ENCODE measurements at regions not wholly inside any gene's neighbourhood (a gene's known extent, or its start where the extent isn't known, plus 50 kb on each side); places are given as distances from the start of the nearest gene placed in this dataset.

DNA sequence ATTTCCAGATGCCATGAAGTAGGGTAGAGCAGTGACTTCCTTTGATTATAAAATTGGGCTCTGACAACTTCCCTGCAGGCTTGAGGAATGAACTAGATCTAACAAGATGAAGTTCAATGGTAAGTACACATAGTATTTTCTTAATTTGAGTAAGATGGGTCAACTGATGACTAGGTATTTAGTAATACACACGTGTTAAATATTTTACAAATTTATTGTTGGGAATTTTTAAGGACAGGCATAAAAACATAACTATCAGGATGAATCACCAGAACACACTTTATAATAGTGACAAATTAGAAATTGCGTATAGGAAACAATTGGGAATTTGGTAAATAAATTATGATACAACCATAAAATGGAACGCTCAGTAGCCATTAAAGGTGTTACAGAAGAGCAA is 762.4 kb upstream of the SLC35B3 start:
- no peak overlapping the region for H3K4me3 ChIP-seq (replicated peaks; ENCODE audit: low read depth, low read length)
- TF ChIP-seq, protein P1, sequence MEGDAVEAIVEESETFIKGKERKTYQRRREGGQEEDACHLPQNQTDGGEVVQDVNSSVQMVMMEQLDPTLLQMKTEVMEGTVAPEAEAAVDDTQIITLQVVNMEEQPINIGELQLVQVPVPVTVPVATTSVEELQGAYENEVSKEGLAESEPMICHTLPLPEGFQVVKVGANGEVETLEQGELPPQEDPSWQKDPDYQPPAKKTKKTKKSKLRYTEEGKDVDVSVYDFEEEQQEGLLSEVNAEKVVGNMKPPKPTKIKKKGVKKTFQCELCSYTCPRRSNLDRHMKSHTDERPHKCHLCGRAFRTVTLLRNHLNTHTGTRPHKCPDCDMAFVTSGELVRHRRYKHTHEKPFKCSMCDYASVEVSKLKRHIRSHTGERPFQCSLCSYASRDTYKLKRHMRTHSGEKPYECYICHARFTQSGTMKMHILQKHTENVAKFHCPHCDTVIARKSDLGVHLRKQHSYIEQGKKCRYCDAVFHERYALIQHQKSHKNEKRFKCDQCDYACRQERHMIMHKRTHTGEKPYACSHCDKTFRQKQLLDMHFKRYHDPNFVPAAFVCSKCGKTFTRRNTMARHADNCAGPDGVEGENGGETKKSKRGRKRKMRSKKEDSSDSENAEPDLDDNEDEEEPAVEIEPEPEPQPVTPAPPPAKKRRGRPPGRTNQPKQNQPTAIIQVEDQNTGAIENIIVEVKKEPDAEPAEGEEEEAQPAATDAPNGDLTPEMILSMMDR (IDR thresholded peaks at IDR 0.05; ENCODE audit: low read depth, low read length, missing control alignments): no peak

DNA sequence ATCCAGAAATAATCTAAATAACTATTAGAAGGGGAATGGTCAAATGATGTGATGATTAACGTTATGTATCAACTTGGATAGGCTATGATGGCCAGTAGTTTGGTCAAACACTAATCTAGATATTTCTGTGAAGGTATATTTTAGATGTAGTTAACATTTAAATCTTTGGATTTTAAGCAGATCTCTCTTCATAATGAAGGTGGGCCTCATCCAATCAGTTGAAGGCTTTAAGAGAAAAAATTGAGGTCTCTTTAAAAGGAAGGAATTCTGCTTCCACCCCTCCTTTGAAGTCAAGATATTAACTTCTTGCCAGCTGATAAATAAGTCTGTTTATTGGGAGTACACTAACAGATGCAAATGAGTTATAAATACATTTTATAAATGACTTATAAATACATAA is 760.0 kb upstream of the SLC35B3 start:
- TF ChIP-seq, protein P1 (IDR thresholded peaks at IDR 0.05; ENCODE audit: low read depth, low read length, missing control alignments): no peak
- no peak overlapping the region for H3K4me3 ChIP-seq (replicated peaks; ENCODE audit: low read depth, low read length)
- DNase-seq (ENCODE audit: extremely low read depth, low read depth): no peak

More for the DNA sequence above, 762.4 kb upstream of the SLC35B3 start:
- DNase-seq (ENCODE audit: extremely low read depth, low read depth): no peak

DNA sequence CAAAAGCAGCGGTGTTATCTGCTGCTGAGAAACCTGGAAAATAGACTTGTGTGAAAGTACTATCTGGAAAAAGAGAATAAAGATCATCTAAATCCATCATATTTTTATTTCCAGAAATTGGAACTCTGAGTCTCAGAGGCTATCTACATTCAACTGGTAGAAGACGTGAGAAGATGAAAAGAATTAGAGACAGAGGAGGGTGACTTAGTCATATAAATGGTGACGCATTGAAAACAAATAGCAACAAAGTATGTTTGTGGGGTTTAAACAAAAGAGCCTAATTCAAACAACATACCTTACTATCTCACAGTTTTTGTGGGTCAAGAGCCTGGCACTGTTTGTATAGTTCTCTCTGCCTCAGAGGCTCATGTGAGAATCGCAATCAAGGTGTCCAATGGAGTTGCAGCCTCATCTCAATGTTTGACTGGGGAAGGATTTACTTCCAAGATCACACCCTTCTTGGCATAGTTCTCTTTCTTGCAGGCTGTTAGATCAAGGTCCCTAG is 757.1 kb upstream of the SLC35B3 start:
- TF ChIP-seq, protein P1 (IDR thresholded peaks at IDR 0.05; ENCODE audit: low read depth, low read length, missing control alignments): no peak
- DNase-seq (ENCODE audit: extremely low read depth, low read depth): no peak
- no peak overlapping the region for H3K4me3 ChIP-seq (replicated peaks; ENCODE audit: low read depth, low read length)

DNA sequence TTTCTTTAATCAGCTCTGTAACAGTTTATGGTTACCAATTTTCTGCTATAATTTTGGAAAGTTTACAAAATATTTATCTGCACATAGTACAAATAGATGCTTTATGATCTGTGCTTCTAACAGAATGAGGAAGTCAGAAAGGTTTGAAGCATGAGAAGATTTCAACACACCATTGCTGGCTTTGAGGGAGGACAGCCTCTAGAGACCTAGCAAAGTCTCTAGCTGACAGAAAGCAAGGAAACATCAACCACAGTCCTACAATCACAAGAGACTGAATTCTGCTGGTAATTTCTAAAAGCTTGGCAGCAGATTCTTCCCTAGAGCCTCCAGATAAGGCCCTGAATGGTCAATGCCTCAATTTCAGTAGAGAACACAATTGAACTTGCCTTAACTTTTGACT is 750.8 kb upstream of the SLC35B3 start:
- TF ChIP-seq, protein P1 (IDR thresholded peaks at IDR 0.05; ENCODE audit: low read depth, low read length, missing control alignments): no peak
- no peak overlapping the region for H3K4me3 ChIP-seq (replicated peaks; ENCODE audit: low read depth, low read length)
- DNase-seq (ENCODE audit: extremely low read depth, low read depth): no peak

DNA sequence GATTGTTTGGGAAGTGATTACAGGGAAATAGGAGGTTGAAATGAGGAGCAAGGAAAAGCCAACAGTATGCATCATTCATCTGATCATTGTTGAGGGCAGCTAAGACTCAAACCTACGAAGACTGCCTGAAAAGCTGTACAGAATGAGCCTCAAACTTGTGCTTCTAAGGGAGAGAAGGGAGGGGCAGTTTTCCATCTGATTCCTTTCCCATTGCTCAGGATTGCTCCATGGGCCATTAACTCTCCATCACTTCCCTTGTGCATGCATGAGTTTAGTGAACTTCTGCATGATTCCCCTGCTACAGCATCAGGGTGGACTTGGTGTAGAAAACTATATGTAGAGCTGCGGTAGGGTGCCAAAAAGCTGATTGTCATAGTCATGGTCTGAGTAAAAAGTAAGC is 742.7 kb upstream of the SLC35B3 start:
- no peak for DNase-seq (ENCODE audit: extremely low read depth, low read depth)
- H3K4me3 ChIP-seq (replicated peaks; ENCODE audit: low read depth, low read length): no peak overlapping the region
- TF ChIP-seq, protein P1 (IDR thresholded peaks at IDR 0.05; ENCODE audit: low read depth, low read length, missing control alignments): no peak

DNA sequence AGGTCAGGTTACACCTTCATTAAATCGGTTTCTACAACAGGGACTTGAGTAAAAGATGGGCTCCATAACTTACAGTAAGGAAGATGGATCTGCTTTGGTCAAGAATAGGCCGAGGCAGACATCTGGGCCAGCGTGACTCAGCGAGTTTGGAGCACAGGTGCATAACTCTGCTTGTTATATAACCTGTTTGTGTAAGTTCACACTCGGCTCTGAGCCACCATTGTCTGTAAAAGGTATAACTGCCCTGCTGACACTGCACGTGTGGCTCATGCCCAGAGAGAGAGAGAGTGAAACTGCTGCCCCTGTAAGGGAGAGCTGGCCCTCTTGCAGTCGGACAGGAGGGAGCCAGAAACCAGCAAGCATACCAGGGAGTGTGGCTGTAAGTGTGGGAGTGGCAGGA is 737.9 kb upstream of the SLC35B3 start:
- H3K4me3 ChIP-seq (replicated peaks; ENCODE audit: low read depth, low read length): no peak overlapping the region
- DNase-seq (ENCODE audit: extremely low read depth, low read depth): no peak
- TF ChIP-seq, protein P1 (IDR thresholded peaks at IDR 0.05; ENCODE audit: low read depth, low read length, missing control alignments): no peak

DNA sequence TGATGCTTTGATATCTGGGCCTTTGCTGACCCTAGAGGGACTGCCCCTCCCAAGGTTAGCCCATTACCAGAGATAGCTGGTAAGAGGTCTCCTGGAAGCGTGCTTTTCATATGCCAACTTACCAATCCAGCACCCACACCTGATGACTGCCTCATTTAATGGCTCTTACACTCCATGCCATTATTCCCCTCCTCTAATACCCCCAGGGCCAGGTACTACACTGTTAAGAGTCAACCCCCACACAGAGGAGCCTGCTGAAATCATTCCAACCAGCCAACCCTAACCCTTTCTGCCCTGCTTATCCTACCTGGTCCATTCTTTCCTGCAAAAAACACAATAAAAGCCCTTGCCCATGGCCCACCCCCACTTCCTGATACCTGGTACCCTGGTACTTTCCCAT is 736.8 kb upstream of the SLC35B3 start:
- no peak overlapping the region for H3K4me3 ChIP-seq (replicated peaks; ENCODE audit: low read depth, low read length)
- TF ChIP-seq, protein P1 (IDR thresholded peaks at IDR 0.05; ENCODE audit: low read depth, low read length, missing control alignments): no peak
- DNase-seq (ENCODE audit: extremely low read depth, low read depth): no peak
